Skeletal muscle satellite cell (primary cell): ENCODE measurements at regions not wholly inside any gene's neighbourhood (a gene's known extent, or its start where the extent isn't known, plus 50 kb on each side); places are given as distances from the start of the nearest gene placed in this dataset.

Source experiments
- H3K27me3 ChIP-seq: 2 replicates; pipeline ENCODE4 v1.7.0; 2013; ENCODE audit warnings: low read length; ENCODE audit not compliant: control insufficient read depth, insufficient read depth
- H3K36me3 ChIP-seq: 2 replicates; pipeline ENCODE4 v1.7.0; 2013; ENCODE audit warnings: mild to moderate bottlenecking, control low read depth, low read length; ENCODE audit not compliant: insufficient read depth
- H3K4me1 ChIP-seq: 2 replicates; pipeline ENCODE4 v1.7.0; 2013; ENCODE audit warnings: low read length; ENCODE audit not compliant: control insufficient read depth, insufficient read depth
- H3K4me2 ChIP-seq: 2 replicates; pipeline ENCODE4 v1.7.0; 2013; ENCODE audit warnings: mild to moderate bottlenecking, low read length
- H3K4me3 ChIP-seq: 2 replicates; pipeline ENCODE4 v1.7.0; 2013; ENCODE audit warnings: low read length
- H3K9ac ChIP-seq: 2 replicates; pipeline ENCODE4 v1.7.0; 2013; ENCODE audit warnings: mild to moderate bottlenecking, low read depth, low read length, moderate library complexity
- H3K9me3 ChIP-seq: replicated peaks from 2 replicates; pipeline ENCODE4 v1.7.0; 2013; ENCODE audit warnings: mild to moderate bottlenecking, control low read depth, low read length

DNA sequence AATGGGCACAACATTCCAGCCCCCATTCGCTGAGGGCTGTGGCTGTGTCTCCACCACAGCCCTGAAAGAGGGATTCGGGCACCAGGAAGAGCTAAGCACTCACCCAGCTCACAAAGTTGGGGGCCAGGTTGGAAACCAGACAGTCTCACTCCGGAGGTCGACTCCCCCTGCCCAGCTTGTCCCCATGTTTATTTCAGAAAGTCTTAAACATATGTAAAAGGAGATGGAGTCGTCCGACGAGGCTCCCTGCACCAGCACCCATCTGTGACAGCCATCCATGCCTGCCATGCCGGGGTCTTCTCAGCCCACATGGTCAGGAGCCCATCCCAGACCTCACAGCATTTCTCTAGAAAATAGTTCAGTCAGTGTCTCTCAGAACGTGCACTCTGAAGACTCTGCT, 63.6 kb upstream of the STX16 start:
- no peak overlapping the region for H3K9ac ChIP-seq
- H3K4me2 ChIP-seq: no peak overlapping the region
- peaks cover 58% of the 10 kb centered on the region for H3K27me3 ChIP-seq
- H3K4me3 ChIP-seq: no peak overlapping the region
- no peaks in the 10 kb centered on the region for H3K4me1 ChIP-seq
- H3K36me3 ChIP-seq: no peaks in the 10 kb centered on the region
- H3K9me3 ChIP-seq: no peaks in the 10 kb centered on the region

DNA sequence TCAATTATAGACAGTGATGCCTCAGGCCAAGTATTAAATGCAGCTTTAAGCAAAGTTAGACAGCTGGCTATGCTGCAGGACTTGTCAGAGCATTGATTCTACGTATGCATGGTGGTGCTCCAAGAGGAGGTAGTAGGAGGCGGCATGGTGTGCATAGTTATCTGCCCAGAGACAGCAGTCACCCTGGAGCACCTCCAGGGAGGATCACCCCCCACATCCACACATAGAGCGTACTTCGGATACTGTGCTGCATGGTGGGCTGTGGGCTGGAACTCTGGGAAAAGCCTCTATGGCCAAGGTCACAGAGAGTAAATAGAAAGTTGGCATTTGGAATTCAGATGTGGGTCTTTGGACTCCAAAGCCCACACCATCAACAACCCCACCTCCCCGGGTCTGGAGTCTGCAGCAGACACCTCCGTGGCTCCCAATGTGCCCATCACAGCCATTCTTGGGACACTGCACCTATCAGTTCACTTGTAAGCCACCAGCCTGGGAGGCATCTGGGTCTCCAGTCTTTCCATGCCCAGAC, 64.5 kb upstream of the STX16 start:
- Histone ChIP-seq H3K9ac (no peak overlapping the region), H3K4me1 (no peaks in the 10 kb centered on the region), H3K27me3 (peaks cover 57% of the 10 kb centered on the region), H3K4me3 (no peak overlapping the region), H3K4me2 (no peak overlapping the region), H3K9me3 (no peaks in the 10 kb centered on the region), H3K36me3 (no peaks in the 10 kb centered on the region)

DNA sequence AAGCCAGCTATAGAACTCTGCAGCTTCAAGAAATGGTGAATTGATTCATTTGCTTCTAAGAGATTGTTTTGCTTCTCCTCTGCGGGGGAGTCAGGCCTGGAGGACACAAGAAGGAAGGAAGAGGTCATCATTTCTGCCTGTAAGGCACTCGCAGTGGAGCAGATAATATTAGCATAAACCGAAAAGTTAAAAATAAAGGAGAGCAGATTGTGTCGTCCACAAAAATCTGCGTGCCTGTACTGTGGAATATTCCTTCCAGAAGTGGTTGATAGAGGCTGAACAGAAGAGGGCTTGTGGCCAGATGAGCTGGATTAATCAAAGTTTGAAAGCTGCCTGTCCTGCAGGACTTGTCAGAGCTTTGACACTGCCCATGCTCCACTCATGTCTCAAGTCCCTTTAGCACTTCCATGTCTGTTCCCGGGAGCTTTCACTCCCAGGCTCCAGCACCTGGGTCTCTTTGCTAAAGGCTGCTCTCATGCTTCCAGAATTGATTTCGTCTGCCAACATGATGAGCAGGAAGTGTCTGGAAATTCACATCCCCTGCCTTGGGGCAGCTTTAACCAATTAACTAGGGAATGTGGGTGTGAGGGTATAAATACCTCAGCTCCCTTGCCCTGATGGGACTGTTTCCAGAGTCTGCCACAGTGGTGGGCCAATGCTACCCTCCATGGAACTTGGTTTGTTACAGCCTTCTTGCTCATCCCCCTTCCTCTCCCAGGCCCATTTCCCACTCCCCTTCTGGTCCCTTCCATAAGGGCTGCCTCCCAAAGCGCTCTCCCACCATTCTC, 65.1 kb upstream of the STX16 start:
- no peaks in the 10 kb centered on the region for H3K9me3 ChIP-seq
- peaks cover 57% of the 10 kb centered on the region for H3K27me3 ChIP-seq

DNA sequence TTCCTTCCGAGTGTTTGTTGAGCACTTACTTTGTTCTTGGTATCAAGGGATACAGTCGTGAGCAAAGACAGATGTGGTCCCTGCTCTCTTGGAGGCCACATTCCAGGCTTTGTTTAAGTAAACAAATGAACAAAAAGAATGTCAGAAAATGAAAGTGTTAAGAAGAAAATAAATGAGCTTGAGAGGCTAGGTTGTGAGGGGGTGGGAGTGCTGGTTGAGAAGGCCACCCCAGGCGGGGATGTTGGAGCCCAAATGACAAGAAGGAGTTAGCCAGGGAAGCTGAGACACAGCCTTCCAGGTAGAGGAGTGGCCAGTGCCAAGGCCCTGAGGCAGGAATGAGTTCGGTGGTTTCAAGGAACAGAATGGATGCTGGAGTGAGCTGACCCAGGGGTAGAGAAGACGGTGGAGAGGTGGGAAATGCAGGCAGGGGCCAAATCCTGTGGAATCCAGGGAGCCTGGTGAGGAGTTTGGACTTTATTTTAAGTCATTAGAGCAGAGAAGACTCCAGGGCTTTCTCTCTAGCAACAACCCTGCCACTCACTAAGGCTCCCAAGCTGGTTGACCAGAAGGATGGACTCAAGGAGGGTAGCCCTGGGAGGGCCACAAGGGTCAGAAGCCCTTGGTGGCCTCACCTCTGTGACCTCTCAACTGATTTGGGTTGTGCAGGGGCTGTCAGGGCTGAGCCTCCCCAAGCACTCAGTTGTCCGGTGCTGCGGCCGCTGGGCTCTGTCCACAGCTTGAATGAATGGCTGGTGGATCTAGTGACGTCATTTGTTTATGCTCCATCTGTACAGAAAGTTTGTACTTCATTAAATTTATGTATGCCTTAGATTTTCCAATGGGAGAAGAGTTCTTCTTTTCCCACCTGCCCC, 66.0 kb upstream of the STX16 start:
- peaks cover 51% of the 10 kb centered on the region for H3K27me3 ChIP-seq
- no peaks in the 10 kb centered on the region for H3K4me1 ChIP-seq
- no peak overlapping the region for H3K4me3 ChIP-seq
- no peak overlapping the region for H3K4me2 ChIP-seq
- H3K36me3 ChIP-seq: no peaks in the 10 kb centered on the region
- H3K9ac ChIP-seq: no peak overlapping the region
- H3K9me3 ChIP-seq: no peaks in the 10 kb centered on the region

More for the DNA sequence above, 65.1 kb upstream of the STX16 start:
- Histone ChIP-seq H3K4me3 (no peak overlapping the region), H3K4me2 (no peak overlapping the region), H3K4me1 (no peaks in the 10 kb centered on the region), H3K9ac (no peak overlapping the region), H3K36me3 (no peaks in the 10 kb centered on the region)

GRCh38 chr20:58584051-58584824, 66.8 kb upstream of the STX16 start:
- Histone ChIP-seq H3K27me3 (peaks cover 43% of the 10 kb centered on the region), H3K4me2 (no peak overlapping the region), H3K4me3 (no peak overlapping the region), H3K9ac (no peak overlapping the region), H3K36me3 (no peaks in the 10 kb centered on the region), H3K9me3 (no peaks in the 10 kb centered on the region), H3K4me1 (no peaks in the 10 kb centered on the region)

DNA sequence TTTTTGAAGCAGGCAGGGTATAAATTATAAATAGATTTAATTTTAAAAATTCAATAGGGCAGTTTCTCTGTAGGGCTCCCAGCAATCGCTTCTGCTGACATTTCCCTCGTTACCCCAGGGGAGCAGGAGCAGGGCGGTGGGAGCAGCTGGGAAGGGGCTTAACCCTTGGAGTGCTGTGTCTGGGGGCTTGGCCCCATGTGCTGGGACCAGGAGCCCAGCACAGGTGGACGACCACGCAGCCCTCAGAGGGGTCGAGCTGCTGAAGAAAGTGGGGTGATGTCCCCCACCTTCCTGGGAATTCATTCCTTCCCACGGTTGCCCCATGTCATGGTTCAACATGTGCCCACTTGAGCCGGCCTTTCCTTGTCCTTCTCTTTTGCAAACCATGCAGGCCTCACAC, 67.5 kb upstream of the STX16 start:
- Histone ChIP-seq H3K4me3 (no peak overlapping the region), H3K4me2 (no peak overlapping the region), H3K9ac (no peak overlapping the region), H3K9me3 (no peaks in the 10 kb centered on the region), H3K36me3 (no peaks in the 10 kb centered on the region), H3K27me3 (peaks cover 40% of the 10 kb centered on the region), H3K4me1 (no peaks in the 10 kb centered on the region)

- H3K4me2 ChIP-seq: no peak overlapping the region
- H3K9me3 ChIP-seq: no peaks in the 10 kb centered on the region
- H3K4me3 ChIP-seq: no peak overlapping the region
- H3K27me3 ChIP-seq: peaks cover 40% of the 10 kb centered on the region
- H3K9ac ChIP-seq: no peak overlapping the region
- H3K4me1 ChIP-seq: no peaks in the 10 kb centered on the region
- no peaks in the 10 kb centered on the region for H3K36me3 ChIP-seq
These were observed 67.9 kb upstream of the STX16 start for GRCh38 chr20:58583176-58583575.

DNA sequence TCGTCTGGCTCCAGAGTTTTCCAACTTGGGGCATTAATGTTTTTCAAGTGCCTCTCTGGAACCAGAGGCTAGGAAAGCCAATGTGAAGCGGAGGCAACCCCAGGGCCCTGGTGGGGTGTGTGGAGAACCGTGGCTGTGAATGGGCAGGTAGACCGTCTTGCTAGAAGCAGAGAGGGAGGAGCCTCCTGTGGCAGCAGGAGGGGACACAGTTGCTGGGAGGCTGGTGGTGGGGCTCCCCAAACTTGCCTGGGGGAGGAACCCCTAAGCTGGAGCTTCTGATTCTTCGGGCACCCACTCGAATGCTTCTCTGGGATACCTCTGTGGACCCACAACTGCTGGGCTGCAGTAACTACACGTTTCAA, 65.3 kb upstream of the APCDD1L start:
- Histone ChIP-seq H3K4me3 (no peak overlapping the region), H3K27me3 (peaks cover 38% of the 10 kb centered on the region), H3K9ac (no peak overlapping the region)

DNA sequence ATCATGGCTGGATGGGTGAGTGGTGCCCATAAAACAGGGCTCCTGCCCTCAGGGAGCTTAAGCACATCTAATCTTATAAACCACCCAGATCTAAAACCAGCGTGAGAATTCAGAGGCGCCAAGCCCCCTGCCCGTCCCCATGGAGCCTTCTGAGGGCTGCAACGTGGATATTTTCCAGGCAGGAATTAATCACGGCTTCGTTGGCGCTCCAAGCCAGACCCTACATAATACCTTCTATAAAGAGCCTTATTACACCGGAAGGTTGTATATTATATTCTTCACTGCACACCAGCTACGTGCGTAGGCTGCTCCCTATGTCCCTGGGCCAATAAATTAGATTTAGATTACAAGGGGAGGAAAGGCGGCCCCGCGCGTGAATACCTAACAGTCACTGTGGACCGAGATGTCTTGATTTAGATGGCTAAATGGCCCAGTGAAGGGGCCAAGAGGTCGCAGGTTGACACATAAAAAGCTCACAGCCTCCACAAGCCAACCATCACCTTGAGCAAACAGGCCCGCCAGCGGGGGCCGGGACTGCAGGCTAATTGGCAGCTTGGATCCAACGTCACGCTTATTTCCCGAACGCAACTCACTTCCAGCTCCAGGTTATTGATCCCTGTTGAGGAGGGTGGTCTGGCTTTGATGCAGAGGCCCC, 64.7 kb upstream of the APCDD1L start:
- no peak overlapping the region for H3K4me2 ChIP-seq
- H3K9me3 ChIP-seq: no peaks in the 10 kb centered on the region
- peaks cover 34% of the 10 kb centered on the region for H3K27me3 ChIP-seq
- H3K36me3 ChIP-seq: no peaks in the 10 kb centered on the region
- no peaks in the 10 kb centered on the region for H3K4me1 ChIP-seq
- H3K4me3 ChIP-seq: no peak overlapping the region
- no peak overlapping the region for H3K9ac ChIP-seq

More for the DNA sequence above, 65.3 kb upstream of the APCDD1L start:
- no peaks in the 10 kb centered on the region for H3K36me3 ChIP-seq
- H3K9me3 ChIP-seq: no peaks in the 10 kb centered on the region
- H3K4me2 ChIP-seq: no peak overlapping the region
- H3K4me1 ChIP-seq: no peaks in the 10 kb centered on the region

DNA sequence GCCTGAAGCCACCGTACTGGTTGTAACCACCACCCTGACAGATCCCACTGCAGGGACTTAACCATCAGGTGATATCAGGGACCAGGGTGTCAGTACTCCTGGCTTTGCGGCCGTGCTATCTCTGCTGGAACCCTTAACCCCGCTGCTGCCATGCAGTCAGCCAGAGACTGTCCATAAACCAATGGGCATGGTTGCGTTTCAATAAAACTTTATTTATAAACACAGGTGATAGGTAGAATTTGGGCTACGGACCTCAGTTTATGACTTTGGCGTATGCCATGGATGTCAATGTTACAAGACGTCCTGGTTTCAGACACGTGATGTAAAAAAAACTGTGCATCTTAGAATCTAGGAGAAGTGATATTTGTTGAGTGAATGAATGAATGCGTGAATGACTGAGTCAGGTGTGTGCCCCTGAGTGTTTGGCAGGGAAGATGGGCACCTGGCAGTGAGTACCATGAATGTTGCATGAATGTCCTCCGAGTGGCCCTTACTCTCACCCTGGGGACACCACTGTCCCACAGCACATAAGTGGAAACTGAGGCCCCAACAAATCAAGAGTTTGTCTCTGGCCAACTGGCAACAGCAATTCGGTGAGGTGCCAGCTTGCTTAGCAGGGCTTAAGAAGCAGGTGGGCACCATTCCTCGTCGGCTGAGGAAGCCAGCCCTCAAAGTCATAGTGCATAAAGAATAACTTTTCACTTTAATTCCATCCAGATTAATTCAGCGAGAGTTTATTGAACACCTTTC, 64.0 kb upstream of the APCDD1L start:
- Histone ChIP-seq H3K4me3 (no peak overlapping the region), H3K4me2 (no peak overlapping the region), H3K9ac (no peak overlapping the region), H3K4me1 (no peaks in the 10 kb centered on the region), H3K27me3 (peaks cover 33% of the 10 kb centered on the region), H3K9me3 (no peaks in the 10 kb centered on the region), H3K36me3 (no peaks in the 10 kb centered on the region)
